Ishikawa (cell line): ENCODE measurements at regions not wholly inside any gene's neighbourhood (a gene's known extent, or its start where the extent isn't known, plus 50 kb on each side); places are given as distances from the start of the nearest gene placed in this dataset.

ENCODE experiments used
- CEBPB ChIP-seq: IDR thresholded peaks from 2 replicates; pipeline ENCODE4 v1.6.1; 2012
- CREB1 ChIP-seq: IDR thresholded peaks from 2 replicates; pipeline ENCODE4 v1.6.1; 2012; ENCODE audit warnings: low read depth
- EGR1 ChIP-seq: IDR thresholded peaks from 2 replicates; pipeline ENCODE4 v1.6.1; 2012
- EP300 ChIP-seq: IDR thresholded peaks from 2 replicates; pipeline ENCODE4 v1.6.1; 2012; ENCODE audit warnings: borderline replicate concordance
- FOXM1 ChIP-seq: IDR thresholded peaks from 2 replicates; pipeline ENCODE4 v1.6.1; 2012; ENCODE audit warnings: low read depth, borderline replicate concordance
- MAX ChIP-seq: IDR thresholded peaks from 2 replicates; pipeline ENCODE4 v1.6.1; 2012
- NFIC ChIP-seq: IDR thresholded peaks from 2 replicates; pipeline ENCODE4 v1.6.1; 2012
- RAD21 ChIP-seq: IDR thresholded peaks from 2 replicates; pipeline ENCODE4 v1.6.1; 2012; ENCODE audit warnings: low read depth
- REST ChIP-seq: IDR thresholded peaks from 2 replicates; pipeline ENCODE4 v1.6.1; 2012; ENCODE audit warnings: low read depth, mild to moderate bottlenecking
- TAF1 ChIP-seq: IDR thresholded peaks from 2 replicates; pipeline ENCODE4 v1.6.1; 2012; ENCODE audit warnings: low read depth, mild to moderate bottlenecking
- TCF12 ChIP-seq: IDR thresholded peaks from 2 replicates; pipeline ENCODE4 v1.6.1; 2012; ENCODE audit warnings: low read depth
- TEAD4 ChIP-seq: IDR thresholded peaks from 2 replicates; pipeline ENCODE4 v1.6.1; 2012
- USF1 ChIP-seq: IDR thresholded peaks from 2 replicates; pipeline ENCODE4 v1.6.1; 2012
- YY1 ChIP-seq: IDR thresholded peaks from 2 replicates; pipeline ENCODE4 v1.6.1; 2012; ENCODE audit warnings: low read depth
- ZBTB7A ChIP-seq: IDR thresholded peaks from 2 replicates; pipeline ENCODE4 v1.6.1; 2012; ENCODE audit warnings: low read depth

DNA sequence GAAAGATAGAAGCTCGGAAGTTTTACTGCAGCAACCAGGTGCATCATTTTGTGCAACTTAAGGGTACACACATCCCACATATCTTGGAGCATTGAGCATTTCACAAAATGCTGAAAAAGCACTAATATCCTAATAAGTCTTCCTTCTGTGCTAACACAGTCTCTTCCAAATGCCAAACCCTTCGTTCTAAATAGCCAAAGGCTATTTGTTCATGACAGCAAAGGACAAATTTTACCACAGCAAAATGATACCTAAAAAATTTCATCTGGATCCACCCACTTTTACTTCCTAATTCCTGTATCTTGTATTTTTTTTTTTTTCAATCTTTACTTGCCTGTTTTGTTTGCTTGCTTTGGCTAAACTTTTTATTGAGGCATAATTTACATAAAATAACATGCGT lies 435.0 kb downstream of the RND3 start:
- TF ChIP-seq REST (no peak), RAD21 (no peak), YY1 (no peak), MAX (no peak), ZBTB7A (no peak)

- no peak for TF ChIP-seq TEAD4
- TF ChIP-seq USF1, result no peak
- TF ChIP-seq RAD21, result no peak
These were observed 436.5 kb downstream of the RND3 start for GRCh38 chr2:150051004-150051403.

GRCh38 chr2:150050036-150050435 lies 437.4 kb downstream of the RND3 start:
- no peak for TF ChIP-seq TAF1
- no peak for TF ChIP-seq FOXM1
- TF ChIP-seq NFIC, result no peak
- no peak for TF ChIP-seq EGR1
- TF ChIP-seq USF1, result no peak
- no peak for TF ChIP-seq EP300
- no peak for TF ChIP-seq TEAD4
- TF ChIP-seq CEBPB, result no peak
- TF ChIP-seq ZBTB7A, result no peak
- no peak for TF ChIP-seq TCF12
- no peak for TF ChIP-seq MAX
- TF ChIP-seq CREB1, result no peak
- TF ChIP-seq REST, result no peak
- no peak for TF ChIP-seq YY1
- TF ChIP-seq RAD21, result no peak

DNA sequence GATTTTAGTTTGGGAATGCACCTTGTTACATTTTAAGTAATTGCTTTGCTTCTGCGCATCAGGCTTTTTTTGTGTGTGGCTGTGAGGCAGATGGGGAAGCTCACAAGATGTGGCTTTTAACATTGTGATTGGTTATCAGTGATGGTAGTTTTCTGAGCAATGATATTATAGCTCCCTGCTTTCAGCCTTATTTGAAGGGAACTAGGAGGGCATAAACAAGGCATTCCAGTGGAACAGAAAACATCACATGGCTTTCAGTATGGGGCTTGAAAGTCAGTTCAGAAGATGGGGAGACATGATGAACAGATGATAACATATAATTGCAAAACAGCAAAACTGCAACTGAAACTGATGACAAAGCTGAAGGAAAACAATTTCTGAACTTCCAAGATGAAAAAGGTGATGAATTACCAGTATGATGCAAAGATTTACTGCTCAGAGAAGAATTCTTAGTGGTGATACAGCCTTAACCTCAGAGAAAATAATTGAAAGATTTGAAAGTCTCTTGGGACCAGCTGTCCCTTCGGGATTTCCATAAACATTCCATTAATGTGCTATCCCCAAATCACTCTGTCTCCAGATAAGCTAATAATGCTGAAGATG lies 439.7 kb downstream of the RND3 start:
- no peak for TF ChIP-seq TAF1
- no peak for TF ChIP-seq EP300
- no peak for TF ChIP-seq CEBPB
- no peak for TF ChIP-seq NFIC
- TF ChIP-seq MAX, result no peak
- no peak for TF ChIP-seq TCF12
- no peak for TF ChIP-seq USF1
- no peak for TF ChIP-seq ZBTB7A
- no peak for TF ChIP-seq CREB1
- TF ChIP-seq FOXM1, result no peak
- TF ChIP-seq YY1, result no peak
- no peak for TF ChIP-seq RAD21
- TF ChIP-seq REST, result no peak
- no peak for TF ChIP-seq TEAD4
- no peak for TF ChIP-seq EGR1
